GM23338 (cell line): ENCODE measurements at regions not wholly inside any gene's neighbourhood (a gene's known extent, or its start where the extent isn't known, plus 50 kb on each side); places are given as distances from the start of the nearest gene placed in this dataset.

Source experiments
- EZH2 ChIP-seq: fragments of 200-600 bp; sonication (generic); IDR thresholded peaks from one replicate; pipeline ENCODE4 v1.8.0; 2017; ENCODE audit warnings: antibody characterized with exemption, mild to moderate bottlenecking, low read depth; ENCODE audit not compliant: unreplicated experiment
- POLR2AphosphoS5 ChIP-seq: IDR thresholded peaks from 2 replicates; pipeline ENCODE4 v1.6.1; 2016; ENCODE audit warnings: antibody characterized with exemption, low read depth
- TF ChIP-seq, protein P1 (sequence below), 2 experiments: fragments of 200-600 bp in 1 of 2; sonication (generic) in 1 of 2; conservative IDR thresholded peaks; 2 replicates each; pipeline versions ENCODE4 v1.5.1 to v1.6.1; 2016 to 2017; ENCODE audit warnings: antibody characterized with exemption in 2 of 2, low read depth in 2 of 2, mild to moderate bottlenecking in 2 of 2, moderate library complexity in 1 of 2
- TF ChIP-seq, protein P2 (sequence below): IDR thresholded peaks from one replicate; pipeline ENCODE4 v1.6.1; 2018; ENCODE audit warnings: antibody characterized with exemption; ENCODE audit not compliant: unreplicated experiment

DNA sequence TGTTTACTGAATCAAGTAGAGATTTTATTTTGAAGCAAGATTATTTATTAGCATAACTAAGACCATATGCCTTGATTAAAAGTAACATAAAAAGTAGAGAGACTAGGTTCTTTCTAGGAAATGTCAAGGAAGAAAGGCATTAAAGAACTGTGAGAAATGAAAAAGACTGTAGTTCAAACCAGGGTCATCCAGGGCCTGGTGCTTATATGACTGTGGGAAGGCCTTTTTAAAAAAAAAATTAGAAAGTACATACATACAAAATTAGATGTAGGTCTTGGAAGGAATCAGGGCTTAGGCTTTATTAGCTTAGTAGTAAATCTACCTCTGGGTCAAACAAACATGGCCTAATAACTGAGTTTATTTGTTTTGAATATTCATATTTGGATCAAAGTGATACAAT is 173.9 kb upstream of the TBL1XR1 start:
- TF ChIP-seq, protein P1, sequence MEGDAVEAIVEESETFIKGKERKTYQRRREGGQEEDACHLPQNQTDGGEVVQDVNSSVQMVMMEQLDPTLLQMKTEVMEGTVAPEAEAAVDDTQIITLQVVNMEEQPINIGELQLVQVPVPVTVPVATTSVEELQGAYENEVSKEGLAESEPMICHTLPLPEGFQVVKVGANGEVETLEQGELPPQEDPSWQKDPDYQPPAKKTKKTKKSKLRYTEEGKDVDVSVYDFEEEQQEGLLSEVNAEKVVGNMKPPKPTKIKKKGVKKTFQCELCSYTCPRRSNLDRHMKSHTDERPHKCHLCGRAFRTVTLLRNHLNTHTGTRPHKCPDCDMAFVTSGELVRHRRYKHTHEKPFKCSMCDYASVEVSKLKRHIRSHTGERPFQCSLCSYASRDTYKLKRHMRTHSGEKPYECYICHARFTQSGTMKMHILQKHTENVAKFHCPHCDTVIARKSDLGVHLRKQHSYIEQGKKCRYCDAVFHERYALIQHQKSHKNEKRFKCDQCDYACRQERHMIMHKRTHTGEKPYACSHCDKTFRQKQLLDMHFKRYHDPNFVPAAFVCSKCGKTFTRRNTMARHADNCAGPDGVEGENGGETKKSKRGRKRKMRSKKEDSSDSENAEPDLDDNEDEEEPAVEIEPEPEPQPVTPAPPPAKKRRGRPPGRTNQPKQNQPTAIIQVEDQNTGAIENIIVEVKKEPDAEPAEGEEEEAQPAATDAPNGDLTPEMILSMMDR (conservative IDR thresholded peaks at IDR 0.05; ENCODE audit: low read depth in 2 of 2): no peak
- TF ChIP-seq EZH2 (no peak), POLR2AphosphoS5 (no peak)
- TF ChIP-seq, protein P2, sequence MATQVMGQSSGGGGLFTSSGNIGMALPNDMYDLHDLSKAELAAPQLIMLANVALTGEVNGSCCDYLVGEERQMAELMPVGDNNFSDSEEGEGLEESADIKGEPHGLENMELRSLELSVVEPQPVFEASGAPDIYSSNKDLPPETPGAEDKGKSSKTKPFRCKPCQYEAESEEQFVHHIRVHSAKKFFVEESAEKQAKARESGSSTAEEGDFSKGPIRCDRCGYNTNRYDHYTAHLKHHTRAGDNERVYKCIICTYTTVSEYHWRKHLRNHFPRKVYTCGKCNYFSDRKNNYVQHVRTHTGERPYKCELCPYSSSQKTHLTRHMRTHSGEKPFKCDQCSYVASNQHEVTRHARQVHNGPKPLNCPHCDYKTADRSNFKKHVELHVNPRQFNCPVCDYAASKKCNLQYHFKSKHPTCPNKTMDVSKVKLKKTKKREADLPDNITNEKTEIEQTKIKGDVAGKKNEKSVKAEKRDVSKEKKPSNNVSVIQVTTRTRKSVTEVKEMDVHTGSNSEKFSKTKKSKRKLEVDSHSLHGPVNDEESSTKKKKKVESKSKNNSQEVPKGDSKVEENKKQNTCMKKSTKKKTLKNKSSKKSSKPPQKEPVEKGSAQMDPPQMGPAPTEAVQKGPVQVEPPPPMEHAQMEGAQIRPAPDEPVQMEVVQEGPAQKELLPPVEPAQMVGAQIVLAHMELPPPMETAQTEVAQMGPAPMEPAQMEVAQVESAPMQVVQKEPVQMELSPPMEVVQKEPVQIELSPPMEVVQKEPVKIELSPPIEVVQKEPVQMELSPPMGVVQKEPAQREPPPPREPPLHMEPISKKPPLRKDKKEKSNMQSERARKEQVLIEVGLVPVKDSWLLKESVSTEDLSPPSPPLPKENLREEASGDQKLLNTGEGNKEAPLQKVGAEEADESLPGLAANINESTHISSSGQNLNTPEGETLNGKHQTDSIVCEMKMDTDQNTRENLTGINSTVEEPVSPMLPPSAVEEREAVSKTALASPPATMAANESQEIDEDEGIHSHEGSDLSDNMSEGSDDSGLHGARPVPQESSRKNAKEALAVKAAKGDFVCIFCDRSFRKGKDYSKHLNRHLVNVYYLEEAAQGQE: no peak
